GM23338 (cell line): ENCODE measurements at regions not wholly inside any gene's neighbourhood (a gene's known extent, or its start where the extent isn't known, plus 50 kb on each side); places are given as distances from the start of the nearest gene placed in this dataset.

Experiments
- CREB1 ChIP-seq: fragments of 250-450 bp; sonication (Bioruptor Pico); IDR thresholded peaks from 2 replicates; pipeline ENCODE4 v1.5.0; 2020; ENCODE audit warnings: low read depth, mild to moderate bottlenecking, moderate library complexity
- EZH2 ChIP-seq: fragments of 200-600 bp; sonication (generic); IDR thresholded peaks from one replicate; pipeline ENCODE4 v1.8.0; 2017; ENCODE audit warnings: antibody characterized with exemption, mild to moderate bottlenecking, low read depth; ENCODE audit not compliant: unreplicated experiment
- EZH2phosphoT487 ChIP-seq: fragments of 200-600 bp; sonication (generic); IDR thresholded peaks from one replicate; pipeline ENCODE4 v1.8.1; 2018; ENCODE audit warnings: antibody characterized with exemption; ENCODE audit not compliant: unreplicated experiment
- JUNB ChIP-seq: IDR thresholded peaks from one replicate; pipeline ENCODE4 v1.6.1; 2016; ENCODE audit warnings: antibody characterized with exemption; ENCODE audit not compliant: unreplicated experiment
- NANOG ChIP-seq: IDR thresholded peaks from 2 replicates; pipeline ENCODE4 v1.6.1; 2016; ENCODE audit warnings: antibody characterized with exemption, borderline replicate concordance
- POLR2AphosphoS5 ChIP-seq: IDR thresholded peaks from 2 replicates; pipeline ENCODE4 v1.6.1; 2016; ENCODE audit warnings: antibody characterized with exemption, low read depth
- STAT1 ChIP-seq: IDR thresholded peaks from one replicate; pipeline ENCODE4 v1.6.1; 2016; ENCODE audit warnings: antibody characterized with exemption; ENCODE audit not compliant: unreplicated experiment
- ZNF114 ChIP-seq: fragments of 250-450 bp; sonication (Bioruptor Pico); IDR thresholded peaks from 2 replicates; pipeline ENCODE4 v1.5.0; 2020; ENCODE audit warnings: mild to moderate bottlenecking, moderate library complexity
- ZNF331 ChIP-seq: fragments of 250-450 bp; sonication (Bioruptor Pico); IDR thresholded peaks from 2 replicates; pipeline ENCODE4 v1.5.0; 2020; ENCODE audit warnings: low read depth, mild to moderate bottlenecking, moderate library complexity
- TF ChIP-seq, protein P1 (sequence below), 2 experiments: fragments of 200-600 bp in 1 of 2; sonication (generic) in 1 of 2; conservative IDR thresholded peaks; 2 replicates each; pipeline versions ENCODE4 v1.5.1 to v1.6.1; 2016 to 2017; ENCODE audit warnings: antibody characterized with exemption in 2 of 2, low read depth in 2 of 2, mild to moderate bottlenecking in 2 of 2, moderate library complexity in 1 of 2
- TF ChIP-seq, protein P2 (sequence below): IDR thresholded peaks from one replicate; pipeline ENCODE4 v1.6.1; 2018; ENCODE audit warnings: antibody characterized with exemption; ENCODE audit not compliant: unreplicated experiment
- TF ChIP-seq, protein P3 (sequence below): fragments of 250-450 bp; sonication (Bioruptor Pico); IDR thresholded peaks from 2 replicates; pipeline ENCODE4 v1.5.0; 2020; ENCODE audit warnings: mild to moderate bottlenecking, moderate library complexity
- TF ChIP-seq, protein P4 (sequence below): IDR thresholded peaks from 2 replicates; pipeline ENCODE4 v1.6.1; 2016; ENCODE audit warnings: antibody characterized with exemption

DNA sequence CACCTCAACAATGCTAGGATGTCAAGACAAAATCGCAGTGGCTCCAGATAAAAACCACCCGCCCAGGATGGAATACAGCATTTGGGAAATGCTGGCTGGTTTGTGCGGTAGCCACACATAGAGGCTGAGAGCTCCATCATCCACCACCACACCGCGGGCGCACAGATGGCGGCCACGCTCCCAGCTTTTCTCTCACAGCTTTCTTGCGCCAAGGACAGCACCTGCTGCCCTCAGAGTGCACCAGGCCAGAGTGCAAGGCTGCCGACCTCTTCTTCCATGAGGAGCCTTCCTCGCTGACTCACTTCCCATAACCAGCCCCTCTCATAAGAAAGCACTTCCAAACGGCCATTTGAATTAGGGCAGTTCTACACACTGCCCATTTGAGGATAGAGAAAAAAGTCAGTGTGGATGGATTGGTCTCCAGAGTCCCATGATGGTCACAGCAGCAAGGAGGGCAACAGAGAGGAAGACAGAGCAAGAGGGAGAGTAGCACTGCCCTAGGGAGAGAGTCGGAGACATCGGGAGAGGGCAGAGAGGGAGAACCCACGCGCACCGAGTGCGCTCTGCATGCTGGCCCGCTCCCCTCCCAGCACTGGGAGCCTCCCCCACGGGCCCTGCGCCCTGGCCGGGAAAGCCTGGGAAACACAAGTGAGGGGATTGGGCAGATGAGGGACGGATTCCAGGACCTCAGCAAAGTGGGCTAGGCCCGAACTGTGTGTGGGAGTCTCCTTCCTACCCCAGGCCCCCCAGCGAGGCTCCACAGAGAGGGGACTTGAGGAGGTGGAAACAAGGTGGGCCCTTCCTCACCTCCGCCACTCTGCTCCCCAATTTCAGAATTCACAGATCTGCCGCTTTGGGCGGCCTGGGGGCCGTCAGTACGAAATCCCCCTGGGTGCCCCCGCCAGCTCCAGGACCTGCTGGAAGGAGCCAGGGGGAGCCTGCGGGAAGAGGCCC, 156.9 kb downstream of the USP12 start:
- TF ChIP-seq, protein P1, sequence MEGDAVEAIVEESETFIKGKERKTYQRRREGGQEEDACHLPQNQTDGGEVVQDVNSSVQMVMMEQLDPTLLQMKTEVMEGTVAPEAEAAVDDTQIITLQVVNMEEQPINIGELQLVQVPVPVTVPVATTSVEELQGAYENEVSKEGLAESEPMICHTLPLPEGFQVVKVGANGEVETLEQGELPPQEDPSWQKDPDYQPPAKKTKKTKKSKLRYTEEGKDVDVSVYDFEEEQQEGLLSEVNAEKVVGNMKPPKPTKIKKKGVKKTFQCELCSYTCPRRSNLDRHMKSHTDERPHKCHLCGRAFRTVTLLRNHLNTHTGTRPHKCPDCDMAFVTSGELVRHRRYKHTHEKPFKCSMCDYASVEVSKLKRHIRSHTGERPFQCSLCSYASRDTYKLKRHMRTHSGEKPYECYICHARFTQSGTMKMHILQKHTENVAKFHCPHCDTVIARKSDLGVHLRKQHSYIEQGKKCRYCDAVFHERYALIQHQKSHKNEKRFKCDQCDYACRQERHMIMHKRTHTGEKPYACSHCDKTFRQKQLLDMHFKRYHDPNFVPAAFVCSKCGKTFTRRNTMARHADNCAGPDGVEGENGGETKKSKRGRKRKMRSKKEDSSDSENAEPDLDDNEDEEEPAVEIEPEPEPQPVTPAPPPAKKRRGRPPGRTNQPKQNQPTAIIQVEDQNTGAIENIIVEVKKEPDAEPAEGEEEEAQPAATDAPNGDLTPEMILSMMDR (conservative IDR thresholded peaks at IDR 0.05; ENCODE audit: low read depth in 2 of 2): no peak
- TF ChIP-seq EZH2 (no peak), CREB1 (CRISPR knock-in tag) (no peak), JUNB (no peak), POLR2AphosphoS5 (no peak), EZH2phosphoT487 (no peak), NANOG (no peak), ZNF114 (no peak), ZNF331 (CRISPR knock-in tag) (no peak), STAT1 (no peak)
- TF ChIP-seq, protein P2, sequence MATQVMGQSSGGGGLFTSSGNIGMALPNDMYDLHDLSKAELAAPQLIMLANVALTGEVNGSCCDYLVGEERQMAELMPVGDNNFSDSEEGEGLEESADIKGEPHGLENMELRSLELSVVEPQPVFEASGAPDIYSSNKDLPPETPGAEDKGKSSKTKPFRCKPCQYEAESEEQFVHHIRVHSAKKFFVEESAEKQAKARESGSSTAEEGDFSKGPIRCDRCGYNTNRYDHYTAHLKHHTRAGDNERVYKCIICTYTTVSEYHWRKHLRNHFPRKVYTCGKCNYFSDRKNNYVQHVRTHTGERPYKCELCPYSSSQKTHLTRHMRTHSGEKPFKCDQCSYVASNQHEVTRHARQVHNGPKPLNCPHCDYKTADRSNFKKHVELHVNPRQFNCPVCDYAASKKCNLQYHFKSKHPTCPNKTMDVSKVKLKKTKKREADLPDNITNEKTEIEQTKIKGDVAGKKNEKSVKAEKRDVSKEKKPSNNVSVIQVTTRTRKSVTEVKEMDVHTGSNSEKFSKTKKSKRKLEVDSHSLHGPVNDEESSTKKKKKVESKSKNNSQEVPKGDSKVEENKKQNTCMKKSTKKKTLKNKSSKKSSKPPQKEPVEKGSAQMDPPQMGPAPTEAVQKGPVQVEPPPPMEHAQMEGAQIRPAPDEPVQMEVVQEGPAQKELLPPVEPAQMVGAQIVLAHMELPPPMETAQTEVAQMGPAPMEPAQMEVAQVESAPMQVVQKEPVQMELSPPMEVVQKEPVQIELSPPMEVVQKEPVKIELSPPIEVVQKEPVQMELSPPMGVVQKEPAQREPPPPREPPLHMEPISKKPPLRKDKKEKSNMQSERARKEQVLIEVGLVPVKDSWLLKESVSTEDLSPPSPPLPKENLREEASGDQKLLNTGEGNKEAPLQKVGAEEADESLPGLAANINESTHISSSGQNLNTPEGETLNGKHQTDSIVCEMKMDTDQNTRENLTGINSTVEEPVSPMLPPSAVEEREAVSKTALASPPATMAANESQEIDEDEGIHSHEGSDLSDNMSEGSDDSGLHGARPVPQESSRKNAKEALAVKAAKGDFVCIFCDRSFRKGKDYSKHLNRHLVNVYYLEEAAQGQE: no peak
- TF ChIP-seq, protein P3, sequence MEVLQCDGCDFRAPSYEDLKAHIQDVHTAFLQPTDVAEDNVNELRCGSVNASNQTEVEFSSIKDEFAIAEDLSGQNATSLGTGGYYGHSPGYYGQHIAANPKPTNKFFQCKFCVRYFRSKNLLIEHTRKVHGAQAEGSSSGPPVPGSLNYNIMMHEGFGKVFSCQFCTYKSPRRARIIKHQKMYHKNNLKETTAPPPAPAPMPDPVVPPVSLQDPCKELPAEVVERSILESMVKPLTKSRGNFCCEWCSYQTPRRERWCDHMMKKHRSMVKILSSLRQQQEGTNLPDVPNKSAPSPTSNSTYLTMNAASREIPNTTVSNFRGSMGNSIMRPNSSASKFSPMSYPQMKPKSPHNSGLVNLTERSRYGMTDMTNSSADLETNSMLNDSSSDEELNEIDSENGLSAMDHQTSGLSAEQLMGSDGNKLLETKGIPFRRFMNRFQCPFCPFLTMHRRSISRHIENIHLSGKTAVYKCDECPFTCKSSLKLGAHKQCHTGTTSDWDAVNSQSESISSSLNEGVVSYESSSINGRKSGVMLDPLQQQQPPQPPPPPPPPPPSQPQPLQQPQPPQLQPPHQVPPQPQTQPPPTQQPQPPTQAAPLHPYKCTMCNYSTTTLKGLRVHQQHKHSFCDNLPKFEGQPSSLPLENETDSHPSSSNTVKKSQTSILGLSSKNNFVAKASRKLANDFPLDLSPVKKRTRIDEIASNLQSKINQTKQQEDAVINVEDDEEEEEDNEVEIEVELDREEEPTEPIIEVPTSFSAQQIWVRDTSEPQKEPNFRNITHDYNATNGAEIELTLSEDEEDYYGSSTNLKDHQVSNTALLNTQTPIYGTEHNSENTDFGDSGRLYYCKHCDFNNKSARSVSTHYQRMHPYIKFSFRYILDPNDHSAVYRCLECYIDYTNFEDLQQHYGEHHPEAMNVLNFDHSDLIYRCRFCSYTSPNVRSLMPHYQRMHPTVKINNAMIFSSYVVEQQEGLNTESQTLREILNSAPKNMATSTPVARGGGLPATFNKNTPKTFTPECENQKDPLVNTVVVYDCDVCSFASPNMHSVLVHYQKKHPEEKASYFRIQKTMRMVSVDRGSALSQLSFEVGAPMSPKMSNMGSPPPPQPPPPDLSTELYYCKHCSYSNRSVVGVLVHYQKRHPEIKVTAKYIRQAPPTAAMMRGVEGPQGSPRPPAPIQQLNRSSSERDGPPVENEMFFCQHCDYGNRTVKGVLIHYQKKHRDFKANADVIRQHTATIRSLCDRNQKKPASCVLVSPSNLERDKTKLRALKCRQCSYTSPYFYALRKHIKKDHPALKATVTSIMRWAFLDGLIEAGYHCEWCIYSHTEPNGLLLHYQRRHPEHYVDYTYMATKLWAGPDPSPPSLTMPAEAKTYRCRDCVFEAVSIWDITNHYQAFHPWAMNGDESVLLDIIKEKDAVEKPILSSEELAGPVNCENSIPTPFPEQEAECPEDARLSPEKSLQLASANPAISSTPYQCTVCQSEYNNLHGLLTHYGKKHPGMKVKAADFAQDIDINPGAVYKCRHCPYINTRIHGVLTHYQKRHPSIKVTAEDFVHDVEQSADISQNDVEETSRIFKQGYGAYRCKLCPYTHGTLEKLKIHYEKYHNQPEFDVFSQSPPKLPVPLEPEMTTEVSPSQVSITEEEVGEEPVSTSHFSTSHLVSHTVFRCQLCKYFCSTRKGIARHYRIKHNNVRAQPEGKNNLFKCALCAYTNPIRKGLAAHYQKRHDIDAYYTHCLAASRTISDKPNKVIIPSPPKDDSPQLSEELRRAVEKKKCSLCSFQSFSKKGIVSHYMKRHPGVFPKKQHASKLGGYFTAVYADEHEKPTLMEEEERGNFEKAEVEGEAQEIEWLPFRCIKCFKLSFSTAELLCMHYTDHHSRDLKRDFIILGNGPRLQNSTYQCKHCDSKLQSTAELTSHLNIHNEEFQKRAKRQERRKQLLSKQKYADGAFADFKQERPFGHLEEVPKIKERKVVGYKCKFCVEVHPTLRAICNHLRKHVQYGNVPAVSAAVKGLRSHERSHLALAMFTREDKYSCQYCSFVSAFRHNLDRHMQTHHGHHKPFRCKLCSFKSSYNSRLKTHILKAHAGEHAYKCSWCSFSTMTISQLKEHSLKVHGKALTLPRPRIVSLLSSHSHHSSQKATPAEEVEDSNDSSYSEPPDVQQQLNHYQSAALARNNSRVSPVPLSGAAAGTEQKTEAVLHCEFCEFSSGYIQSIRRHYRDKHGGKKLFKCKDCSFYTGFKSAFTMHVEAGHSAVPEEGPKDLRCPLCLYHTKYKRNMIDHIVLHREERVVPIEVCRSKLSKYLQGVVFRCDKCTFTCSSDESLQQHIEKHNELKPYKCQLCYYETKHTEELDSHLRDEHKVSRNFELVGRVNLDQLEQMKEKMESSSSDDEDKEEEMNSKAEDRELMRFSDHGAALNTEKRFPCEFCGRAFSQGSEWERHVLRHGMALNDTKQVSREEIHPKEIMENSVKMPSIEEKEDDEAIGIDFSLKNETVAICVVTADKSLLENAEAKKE (CRISPR knock-in tag): no peak
- TF ChIP-seq, protein P4, sequence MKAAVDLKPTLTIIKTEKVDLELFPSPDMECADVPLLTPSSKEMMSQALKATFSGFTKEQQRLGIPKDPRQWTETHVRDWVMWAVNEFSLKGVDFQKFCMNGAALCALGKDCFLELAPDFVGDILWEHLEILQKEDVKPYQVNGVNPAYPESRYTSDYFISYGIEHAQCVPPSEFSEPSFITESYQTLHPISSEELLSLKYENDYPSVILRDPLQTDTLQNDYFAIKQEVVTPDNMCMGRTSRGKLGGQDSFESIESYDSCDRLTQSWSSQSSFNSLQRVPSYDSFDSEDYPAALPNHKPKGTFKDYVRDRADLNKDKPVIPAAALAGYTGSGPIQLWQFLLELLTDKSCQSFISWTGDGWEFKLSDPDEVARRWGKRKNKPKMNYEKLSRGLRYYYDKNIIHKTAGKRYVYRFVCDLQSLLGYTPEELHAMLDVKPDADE: no peak
